ENCODE measurements at regions not wholly inside any gene's neighbourhood (a gene's known extent, or its start where the extent isn't known, plus 50 kb on each side); places are given as distances from the start of the nearest gene placed in this dataset.
"Not testable (repeated sequence)": the region's sequence is repeated elsewhere in the genome, so short reads cannot be mapped to it uniquely, and the experiment has no call there.

GRCh38 chr9:72471096-72471495 lies 50.3 kb upstream of the TMC1 start:
- DNase-seq (ENCODE audit: low read depth in 2 of 2): no peak

- no peak for DNase-seq (ENCODE audit: low read depth in 2 of 2)
Measured at GRCh38 chr9:72467766-72468738, 53.4 kb upstream of the TMC1 start.

GRCh38 chr9:72465593-72465984 lies 55.8 kb upstream of the TMC1 start:
- peak in 1 of 2 donors; percentile 70 for DNase-seq (ENCODE audit: low read depth in 2 of 2)

- peak in 1 of 2 donors; percentile 66 for DNase-seq (ENCODE audit: low read depth in 2 of 2)
Measured at GRCh38 chr9:72464857-72465592, 56.4 kb upstream of the TMC1 start.

- peak in 1 of 2 donors; percentile 59 for DNase-seq (ENCODE audit: low read depth in 2 of 2)
Measured at GRCh38 chr9:72462340-72462739, 59.1 kb upstream of the TMC1 start.

GRCh38 chr9:72460342-72461312 lies 60.8 kb upstream of the TMC1 start:
- DNase-seq (ENCODE audit: low read depth in 2 of 2): no peak

- no peak for DNase-seq (ENCODE audit: low read depth in 2 of 2)
Measured at GRCh38 chr9:72459308-72459707, 62.1 kb upstream of the TMC1 start.

GRCh38 chr9:72458153-72458552 lies 63.3 kb upstream of the TMC1 start:
- DNase-seq (ENCODE audit: low read depth in 2 of 2): no peak

- DNase-seq (ENCODE audit: low read depth in 2 of 2): no peak
Measured at GRCh38 chr9:72457366-72457765, 64.0 kb upstream of the TMC1 start.

- DNase-seq (ENCODE audit: low read depth in 2 of 2): no peak
Measured at GRCh38 chr9:72454871-72455491, 66.4 kb upstream of the TMC1 start.

GRCh38 chr9:72453797-72454196 lies 67.6 kb upstream of the TMC1 start:
- DNase-seq (ENCODE audit: low read depth in 2 of 2): no peak

GRCh38 chr9:72446241-72446640 lies 75.2 kb upstream of the TMC1 start:
- not testable (repeated sequence) for DNase-seq (ENCODE audit: low read depth in 2 of 2)

- no peak for DNase-seq (ENCODE audit: low read depth in 2 of 2)
Measured at GRCh38 chr9:72445306-72445995, 76.0 kb upstream of the TMC1 start.

GRCh38 chr9:72444435-72444834 lies 77.0 kb upstream of the TMC1 start:
- no peak for DNase-seq (ENCODE audit: low read depth in 2 of 2)

GRCh38 chr9:72443855-72444254 lies 77.6 kb upstream of the TMC1 start:
- peak in 1 of 2 donors; percentile 12 for DNase-seq (ENCODE audit: low read depth in 2 of 2)

GRCh38 chr9:72441848-72442607 lies 77.0 kb upstream of the ZFAND5 start:
- DNase-seq (ENCODE audit: low read depth in 2 of 2): peak in 1 of 2 donors; percentile 67

- peak in 1 of 2 donors; percentile 46 for DNase-seq (ENCODE audit: low read depth in 2 of 2)
Measured at GRCh38 chr9:72440992-72441847, 76.2 kb upstream of the ZFAND5 start.

GRCh38 chr9:72440378-72440777 lies 75.4 kb upstream of the ZFAND5 start:
- no peak for DNase-seq (ENCODE audit: low read depth in 2 of 2)

Data from dermis microvascular lymphatic vessel endothelial cell (primary cell).